ENCODE measurements at regions not wholly inside any gene's neighbourhood (a gene's known extent, or its start where the extent isn't known, plus 50 kb on each side); places are given as distances from the start of the nearest gene placed in this dataset.

- Histone ChIP-seq H2AFZ (ENCODE audit: low read length) (no peak overlapping the region), H3K9me3 (ENCODE audit: low read length) (no peaks in the 10 kb centered on the region), H3K27ac (ENCODE audit: low read depth, low read length, poor library complexity, severe bottlenecking) (no peak overlapping the region), H4K20me1 (ENCODE audit: insufficient read depth, low read length) (no peaks in the 10 kb centered on the region), H3K79me2 (ENCODE audit: insufficient read depth, low read depth, low read length) (no peaks in the 10 kb centered on the region), H3K4me2 (ENCODE audit: low read length) (no peak overlapping the region), H3K9me2 (ENCODE audit: insufficient read depth, low read length) (no peaks in the 10 kb centered on the region), H3K4me3 (ENCODE audit: low read depth, low read length, poor library complexity, severe bottlenecking) (no peak overlapping the region), H3K4me1 (ENCODE audit: insufficient read depth, low read length, poor library complexity, severe bottlenecking) (peaks cover 10% of the 10 kb centered on the region), H3K36me3 (ENCODE audit: insufficient read depth, low read length) (no peaks in the 10 kb centered on the region)
- no peak for TF ChIP-seq CTCF (conservative IDR thresholded peaks at IDR 0.05; ENCODE audit: low read length)
- no peak for TF ChIP-seq EZH2phosphoT487 (IDR thresholded peaks at IDR 0.05; ENCODE audit: borderline replicate concordance, low read depth, low read length)
- intact Hi-C loops (cut with micrococcal nuclease; ENCODE audit: unreplicated experiment), result no loop called here
- ChIA-PET POLR2A (interaction anchor here (0.7 kb wide), 1 partner anchor 11 kb away, joined by 4 read pairs; no protein-coding TSS in a partner anchor), CTCF (ENCODE audit: unreplicated experiment) (no interaction called here)
- no TSS peak for BruUV-seq (replicated peaks)
- no peak for DNase-seq (ENCODE audit: low spot score)
Observed at GRCh38 chr14:24693353-24693737, 59.4 kb upstream of the GZMB start.

- no peaks in the 10 kb centered on the region for H3K9me3 ChIP-seq (ENCODE audit: low read length)
- H2AFZ ChIP-seq (ENCODE audit: low read length), result no peak overlapping the region
- TF ChIP-seq EZH2phosphoT487 (IDR thresholded peaks at IDR 0.05; ENCODE audit: borderline replicate concordance, low read depth, low read length) (no peak), CTCF (conservative IDR thresholded peaks at IDR 0.05; ENCODE audit: low read length) (no peak)
- H3K27ac ChIP-seq (ENCODE audit: low read depth, low read length, poor library complexity, severe bottlenecking), result no peak overlapping the region
- H3K9me2 ChIP-seq (ENCODE audit: insufficient read depth, low read length), result no peaks in the 10 kb centered on the region
- CTCF ChIA-PET (ENCODE audit: unreplicated experiment), result no interaction called here
- H3K36me3 ChIP-seq (ENCODE audit: insufficient read depth, low read length), result no peaks in the 10 kb centered on the region
- BruUV-seq (replicated peaks), result no TSS peak
- no peak overlapping the region for H3K4me3 ChIP-seq (ENCODE audit: low read depth, low read length, poor library complexity, severe bottlenecking)
- DNase-seq (ENCODE audit: low spot score), result no peak
- intact Hi-C loops (cut with micrococcal nuclease; ENCODE audit: unreplicated experiment), result no loop called here
- peaks cover 10% of the 10 kb centered on the region for H3K4me1 ChIP-seq (ENCODE audit: insufficient read depth, low read length, poor library complexity, severe bottlenecking)
- H4K20me1 ChIP-seq (ENCODE audit: insufficient read depth, low read length), result no peaks in the 10 kb centered on the region
- H3K79me2 ChIP-seq (ENCODE audit: insufficient read depth, low read depth, low read length), result no peaks in the 10 kb centered on the region
- H3K4me2 ChIP-seq (ENCODE audit: low read length), result no peak overlapping the region
- POLR2A ChIA-PET, result interaction anchor here (0.7 kb wide), 1 partner anchor 11 kb away, joined by 4 read pairs; no protein-coding TSS in a partner anchor
Observed at GRCh38 chr14:24692382-24693352, 58.7 kb upstream of the GZMB start.

- intact Hi-C loops (cut with micrococcal nuclease; ENCODE audit: unreplicated experiment), result no loop called here
- H3K9me2 ChIP-seq (ENCODE audit: insufficient read depth, low read length), result no peaks in the 10 kb centered on the region
- H3K27ac ChIP-seq (ENCODE audit: low read depth, low read length, poor library complexity, severe bottlenecking), result no peak overlapping the region
- H3K9me3 ChIP-seq (ENCODE audit: low read length), result no peaks in the 10 kb centered on the region
- no peak overlapping the region for H2AFZ ChIP-seq (ENCODE audit: low read length)
- DNase-seq (ENCODE audit: low spot score), result peak; percentile 26
- no peak overlapping the region for H3K4me3 ChIP-seq (ENCODE audit: low read depth, low read length, poor library complexity, severe bottlenecking)
- ChIA-PET CTCF (ENCODE audit: unreplicated experiment) (no interaction called here), POLR2A (no interaction called here)
- H4K20me1 ChIP-seq (ENCODE audit: insufficient read depth, low read length), result no peaks in the 10 kb centered on the region
- TF ChIP-seq CTCF (conservative IDR thresholded peaks at IDR 0.05; ENCODE audit: low read length), result peak; percentile 53
- no peak for TF ChIP-seq EZH2phosphoT487 (IDR thresholded peaks at IDR 0.05; ENCODE audit: borderline replicate concordance, low read depth, low read length)
- H3K4me1 ChIP-seq (ENCODE audit: insufficient read depth, low read length, poor library complexity, severe bottlenecking), result peaks cover 9% of the 10 kb centered on the region
- H3K36me3 ChIP-seq (ENCODE audit: insufficient read depth, low read length), result no peaks in the 10 kb centered on the region
- BruUV-seq (replicated peaks), result no TSS peak
- no peak overlapping the region for H3K4me2 ChIP-seq (ENCODE audit: low read length)
- H3K79me2 ChIP-seq (ENCODE audit: insufficient read depth, low read depth, low read length), result no peaks in the 10 kb centered on the region
Observed at GRCh38 chr14:24690492-24690891, 56.5 kb upstream of the GZMB start.
